Skeletal muscle tissue (tissue), 3 donors: ENCODE measurements at regions not wholly inside any gene's neighbourhood (a gene's known extent, or its start where the extent isn't known, plus 50 kb on each side); places are given as distances from the start of the nearest gene placed in this dataset.
"Not testable (repeated sequence)": the region's sequence is repeated elsewhere in the genome, so short reads cannot be mapped to it uniquely, and the experiment has no call there.

Source experiments
- H3K27ac ChIP-seq: one replicate; pipeline ENCODE4 v1.7.0; 2013; ENCODE audit warnings: mild to moderate bottlenecking, low read depth, low read length, inconsistent platforms
- H3K27me3 ChIP-seq, 3 donors: one replicate each; pipeline ENCODE4 v1.7.0; 2013; ENCODE audit warnings: low read length in 3 of 3; ENCODE audit not compliant: control insufficient read depth in 3 of 3, insufficient read depth in 3 of 3
- H3K36me3 ChIP-seq, 3 donors: one replicate each; pipeline ENCODE4 v1.7.0; 2013; ENCODE audit warnings: low read length in 3 of 3; ENCODE audit not compliant: control insufficient read depth in 3 of 3, insufficient read depth in 3 of 3
- H3K4me1 ChIP-seq, 3 donors: one replicate each; pipeline ENCODE4 v1.7.0; 2013; ENCODE audit warnings: low read length in 3 of 3, mild to moderate bottlenecking in 3 of 3; ENCODE audit not compliant: control insufficient read depth in 3 of 3, insufficient read depth in 3 of 3
- H3K4me3 ChIP-seq, 3 donors: one replicate each; pipeline ENCODE4 v1.7.0; 2013; ENCODE audit warnings: low read length in 3 of 3
- H3K9ac ChIP-seq, 3 donors: one replicate each; pipeline ENCODE4 v1.7.0; 2013; ENCODE audit warnings: low read length in 3 of 3, mild to moderate bottlenecking in 3 of 3, moderate library complexity in 2 of 3, low read depth in 1 of 3
- H3K9me3 ChIP-seq, 3 donors: one replicate each; pipeline ENCODE4 v1.7.0; 2013; ENCODE audit warnings: low read length in 3 of 3; ENCODE audit not compliant: control insufficient read depth in 3 of 3
- donor health status: Osteomylitis.

GRCh38 chr1:47602491-47602890, 164.6 kb downstream of the FOXD2 start:
- H3K27ac ChIP-seq, H3K27me3 ChIP-seq, H3K36me3 ChIP-seq, H3K4me1 ChIP-seq, H3K4me3 ChIP-seq, H3K9ac ChIP-seq: not testable (repeated sequence)
- H3K9me3 ChIP-seq: peaks cover 0 to 16% (median 3%) of the 10 kb centered on the region in 3 donors

GRCh38 chr1:47604869-47605268, 167.0 kb downstream of the FOXD2 start:
- H3K4me1 ChIP-seq, H3K9me3 ChIP-seq, H3K27me3 ChIP-seq, H3K9ac ChIP-seq, H3K27ac ChIP-seq, H3K4me3 ChIP-seq, H3K36me3 ChIP-seq: not testable (repeated sequence)

GRCh38 chr1:47608296-47608875, 170.5 kb downstream of the FOXD2 start:
- Histone ChIP-seq H3K4me1 (no peaks in the 10 kb centered on the region), H3K36me3 (no peaks in the 10 kb centered on the region), H3K9me3 (peaks cover 0 to 8% (median 3%) of the 10 kb centered on the region in 3 donors), H3K4me3 (no peak overlapping the region), H3K27ac (no peak overlapping the region), H3K27me3 (no peaks in the 10 kb centered on the region), H3K9ac (no peak overlapping the region)

GRCh38 chr1:47611992-47612391, 174.1 kb downstream of the FOXD2 start:
- Histone ChIP-seq H3K27me3 (no peaks in the 10 kb centered on the region), H3K27ac (no peak overlapping the region), H3K9me3 (no peaks in the 10 kb centered on the region), H3K9ac (no peak overlapping the region), H3K4me3 (no peak overlapping the region), H3K4me1 (no peaks in the 10 kb centered on the region), H3K36me3 (no peaks in the 10 kb centered on the region)

DNA sequence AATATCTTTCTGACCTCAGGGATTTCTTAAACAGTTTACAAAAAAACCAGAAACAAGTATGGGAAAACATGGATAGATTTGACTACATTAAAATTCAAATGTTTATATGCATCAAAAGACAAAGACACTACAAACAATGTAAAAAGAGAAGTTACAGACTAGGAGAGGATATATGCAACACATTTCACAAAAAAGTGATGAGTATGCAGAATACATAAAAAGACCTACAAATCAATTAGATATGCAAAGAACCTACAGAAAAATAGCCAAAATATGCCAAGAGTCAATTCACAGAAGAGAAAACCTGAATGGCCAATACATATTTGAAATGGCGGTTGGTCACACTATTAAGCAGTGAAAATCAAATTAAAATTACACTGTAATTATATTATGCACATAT, 175.0 kb downstream of the FOXD2 start:
- H3K27ac ChIP-seq: no peak overlapping the region
- H3K9me3 ChIP-seq: no peaks in the 10 kb centered on the region
- H3K4me3 ChIP-seq: no peak overlapping the region
- no peaks in the 10 kb centered on the region for H3K36me3 ChIP-seq
- no peaks in the 10 kb centered on the region for H3K27me3 ChIP-seq
- H3K9ac ChIP-seq: no peak overlapping the region
- no peaks in the 10 kb centered on the region for H3K4me1 ChIP-seq

DNA sequence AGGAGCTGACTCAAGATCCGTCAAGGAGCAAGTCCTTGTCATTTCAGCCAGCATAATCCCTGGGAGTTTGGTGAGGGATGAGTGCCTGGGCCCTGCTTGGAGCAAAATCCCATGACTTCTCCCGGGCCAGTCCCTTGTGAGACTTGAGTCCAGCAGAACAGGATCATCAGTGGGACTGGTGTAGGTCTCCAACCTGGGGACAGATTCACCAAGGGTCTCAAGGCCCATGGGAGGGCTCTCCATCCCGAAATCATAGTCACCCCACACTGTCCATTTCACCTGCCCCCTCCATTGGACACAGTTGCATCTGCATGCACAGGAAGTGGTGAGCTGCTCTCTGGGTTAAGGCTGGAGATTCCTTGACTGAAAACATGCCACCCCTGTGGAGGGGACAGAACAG, 178.2 kb downstream of the FOXD2 start:
- Histone ChIP-seq H3K4me3 (no peak overlapping the region), H3K27ac (no peak overlapping the region), H3K36me3 (no peaks in the 10 kb centered on the region), H3K27me3 (no peaks in the 10 kb centered on the region), H3K9me3 (no peaks in the 10 kb centered on the region), H3K9ac (no peak overlapping the region), H3K4me1 (peaks cover 0 to 7% (median 3%) of the 10 kb centered on the region in 3 donors)

GRCh38 chr1:47616906-47617305, 179.1 kb downstream of the FOXD2 start:
- Histone ChIP-seq H3K4me1 (peaks cover 6 to 15% (median 12%) of the 10 kb centered on the region in 3 donors), H3K9ac (no peak overlapping the region), H3K27me3 (no peaks in the 10 kb centered on the region), H3K27ac (no peak overlapping the region), H3K36me3 (no peaks in the 10 kb centered on the region), H3K9me3 (no peaks in the 10 kb centered on the region), H3K4me3 (no peak overlapping the region)

- Histone ChIP-seq H3K9me3 (no peaks in the 10 kb centered on the region), H3K9ac (no peak overlapping the region), H3K27me3 (no peaks in the 10 kb centered on the region), H3K4me1 (peaks cover 12 to 19% (median 18%) of the 10 kb centered on the region in 3 donors), H3K36me3 (no peaks in the 10 kb centered on the region), H3K27ac (no peak overlapping the region), H3K4me3 (no peak overlapping the region)
Measured at GRCh38 chr1:47617381-47618221, 179.8 kb downstream of the FOXD2 start.

GRCh38 chr1:47618222-47618720, 180.4 kb downstream of the FOXD2 start:
- H3K4me1 ChIP-seq: peaks cover 14 to 20% (median 19%) of the 10 kb centered on the region in 3 donors
- no peaks in the 10 kb centered on the region for H3K9me3 ChIP-seq
- H3K27ac ChIP-seq: no peak overlapping the region
- H3K4me3 ChIP-seq: no peak overlapping the region
- H3K27me3 ChIP-seq: no peaks in the 10 kb centered on the region
- H3K36me3 ChIP-seq: no peaks in the 10 kb centered on the region
- no peak overlapping the region for H3K9ac ChIP-seq

DNA sequence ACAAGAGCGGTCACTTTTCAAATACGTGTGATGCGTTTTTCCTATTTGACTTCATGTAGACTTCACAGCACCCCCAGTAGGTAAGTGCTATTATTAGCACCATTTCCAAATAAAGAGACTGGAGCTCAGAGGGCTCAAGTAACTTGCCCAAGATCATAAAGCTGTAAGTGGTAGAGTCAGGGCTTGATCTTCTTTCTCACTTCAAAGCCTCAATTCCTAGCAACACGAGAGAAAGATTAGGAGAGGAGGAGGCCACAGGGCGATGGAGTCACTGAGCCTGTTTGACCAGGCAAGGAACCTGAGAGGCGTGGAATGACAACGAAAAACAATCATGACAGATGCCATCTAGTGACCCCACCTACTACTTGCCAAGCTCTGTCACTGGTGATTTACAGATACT, 181.0 kb downstream of the FOXD2 start:
- Histone ChIP-seq H3K9ac (no peak overlapping the region), H3K4me3 (no peak overlapping the region), H3K4me1 (peaks cover 14 to 23% (median 19%) of the 10 kb centered on the region in 3 donors), H3K27me3 (no peaks in the 10 kb centered on the region), H3K9me3 (no peaks in the 10 kb centered on the region), H3K36me3 (no peaks in the 10 kb centered on the region), H3K27ac (no peak overlapping the region)
